Fibroblast of upper back skin (primary cell): ENCODE measurements at regions not wholly inside any gene's neighbourhood (a gene's known extent, or its start where the extent isn't known, plus 50 kb on each side); places are given as distances from the start of the nearest gene placed in this dataset.
A peak's percentile ranks its signal among the peaks of the same experiment; 100 is the strongest.
"Not testable (repeated sequence)": the region's sequence is repeated elsewhere in the genome, so short reads cannot be mapped to it uniquely, and the experiment has no call there.

Source experiments
- DNase-seq: peaks from one replicate; pipeline ENCODE4 v3.0.0-alpha.2; 2013

GRCh38 chr17:43345515-43345914 is 53.3 kb upstream of the ARL4D start:
- DNase-seq: not testable (repeated sequence)

GRCh38 chr17:43344685-43345084 is 54.1 kb upstream of the ARL4D start:
- no peak for DNase-seq

GRCh38 chr17:43342589-43342890 is 56.3 kb upstream of the ARL4D start:
- DNase-seq: peak; percentile 21

- peak; percentile 79 for DNase-seq
Measured at GRCh38 chr17:43341715-43342588, 56.8 kb upstream of the ARL4D start.

- DNase-seq: peak; percentile 41
Measured at GRCh38 chr17:43338886-43339516, 59.8 kb upstream of the ARL4D start.

GRCh38 chr17:43337684-43338428 is 60.9 kb upstream of the ARL4D start:
- DNase-seq: no peak

GRCh38 chr17:43334738-43335402 is 63.9 kb upstream of the ARL4D start:
- DNase-seq: no peak

- no peak for DNase-seq
Measured at GRCh38 chr17:43333433-43333943, 65.3 kb upstream of the ARL4D start.

GRCh38 chr17:43332230-43332629 is 66.6 kb upstream of the ARL4D start:
- DNase-seq: no peak

- DNase-seq: no peak
Measured at GRCh38 chr17:43330876-43331639, 67.7 kb upstream of the ARL4D start.

GRCh38 chr17:43329183-43329582 is 69.6 kb upstream of the ARL4D start:
- no peak for DNase-seq

GRCh38 chr17:43328650-43329049 is 70.1 kb upstream of the ARL4D start:
- DNase-seq: no peak

GRCh38 chr17:43327834-43328420 is 70.9 kb upstream of the ARL4D start:
- DNase-seq: no peak

GRCh38 chr17:43327421-43327820 is 71.4 kb upstream of the ARL4D start:
- DNase-seq: peak; percentile 31

GRCh38 chr17:43326490-43327275 is 72.1 kb upstream of the ARL4D start:
- no peak for DNase-seq

- DNase-seq: no peak
Measured at GRCh38 chr17:43324205-43324893, 74.4 kb upstream of the ARL4D start.

- DNase-seq: no peak
Measured at GRCh38 chr17:43319293-43320124, 79.3 kb upstream of the ARL4D start.

GRCh38 chr17:43316522-43317142 is 82.2 kb upstream of the ARL4D start:
- DNase-seq: peak; percentile 17
